GM23338 (cell line): ENCODE measurements at regions not wholly inside any gene's neighbourhood (a gene's known extent, or its start where the extent isn't known, plus 50 kb on each side); places are given as distances from the start of the nearest gene placed in this dataset.

Experiments
- ATAC-seq: fragments of 200-7000 bp; cut with Tn5 transposase; 3 replicates; pipeline ENCODE4 v1.9.1; 2020
- DNase-seq: peaks from one replicate; pipeline ENCODE4 v3.0.0-alpha.2; 2015; ENCODE audit warnings: low spot score
- H2AFZ ChIP-seq: fragments of 200-600 bp; sonication (generic); 2 replicates; pipeline ENCODE4 v1.8.0; 2016; ENCODE audit warnings: antibody characterized with exemption, mild to moderate bottlenecking, moderate library complexity
- H3F3A ChIP-seq: fragments of 200-600 bp; sonication (generic); replicated peaks from 2 replicates; pipeline ENCODE4 v1.8.0; 2017; ENCODE audit warnings: antibody characterized with exemption, mixed run types, low read depth
- H3K27ac ChIP-seq: fragments of 200-600 bp; sonication (generic); 2 replicates; pipeline ENCODE4 v1.6.1; 2016; ENCODE audit warnings: low read depth
- H3K27me3 ChIP-seq: fragments of 200-600 bp; sonication (generic); 2 replicates; pipeline ENCODE4 v1.8.0; 2016; ENCODE audit warnings: mild to moderate bottlenecking, mixed run types, moderate library complexity; ENCODE audit not compliant: insufficient read depth
- H3K36me3 ChIP-seq: fragments of 200-600 bp; sonication (generic); 2 replicates; pipeline ENCODE4 v1.8.0; 2016; ENCODE audit warnings: mild to moderate bottlenecking; ENCODE audit not compliant: insufficient read depth
- H3K4me1 ChIP-seq: fragments of 200-600 bp; sonication (generic); 2 replicates; pipeline ENCODE4 v1.8.0; 2016; ENCODE audit warnings: mild to moderate bottlenecking, moderate library complexity; ENCODE audit not compliant: insufficient read depth
- H3K4me2 ChIP-seq: fragments of 200-600 bp; sonication (generic); 2 replicates; pipeline ENCODE4 v1.7.1; 2017; ENCODE audit warnings: mixed run types
- H3K4me3 ChIP-seq: fragments of 200-600 bp; sonication (generic); 2 replicates; pipeline ENCODE4 v1.6.1; 2016; ENCODE audit warnings: mixed run types
- H3K79me2 ChIP-seq: fragments of 200-600 bp; sonication (generic); replicated peaks from 2 replicates; pipeline ENCODE4 v1.8.0; 2017; ENCODE audit warnings: mild to moderate bottlenecking; ENCODE audit not compliant: insufficient read depth
- H3K9me2 ChIP-seq: fragments of 200-600 bp; sonication (generic); 2 replicates; pipeline ENCODE4 v1.8.0; 2017; ENCODE audit not compliant: insufficient read depth
- H4K20me1 ChIP-seq: fragments of 200-600 bp; sonication (generic); replicated peaks from 2 replicates; pipeline ENCODE4 v1.8.0; 2017; ENCODE audit warnings: mild to moderate bottlenecking; ENCODE audit not compliant: insufficient read depth
- H3K27ac Mint-ChIP-seq: 2 replicates; pipeline ENCODE4 v1.8.0; 2020; ENCODE audit warnings: inconsistent platforms, mild to moderate bottlenecking, moderate library complexity, mixed read lengths
- H3K27me3 Mint-ChIP-seq: 3 replicates; pipeline ENCODE4 v1.8.0; 2022; ENCODE audit warnings: low read depth, mild to moderate bottlenecking, moderate library complexity, mixed read lengths, inconsistent platforms; ENCODE audit not compliant: insufficient read depth, poor library complexity
- H3K36me3 Mint-ChIP-seq: 3 replicates; pipeline ENCODE4 v1.8.0; 2021; ENCODE audit warnings: low read depth, mild to moderate bottlenecking, inconsistent platforms, moderate library complexity, mixed read lengths
- H3K4me1 Mint-ChIP-seq: 3 replicates; pipeline ENCODE4 v1.8.0; 2020; ENCODE audit warnings: mild to moderate bottlenecking, inconsistent platforms, mixed read lengths
- H3K4me3 Mint-ChIP-seq: 3 replicates; pipeline ENCODE4 v1.8.0; 2021; ENCODE audit warnings: moderate library complexity, mild to moderate bottlenecking, inconsistent platforms, mixed read lengths
- H3K9me3 Mint-ChIP-seq: 3 replicates; pipeline ENCODE4 v1.8.0; 2020; ENCODE audit warnings: moderate library complexity, mild to moderate bottlenecking, inconsistent platforms, mixed read lengths
- ETS1 ChIP-seq: IDR thresholded peaks from 2 replicates; pipeline ENCODE4 v1.6.1; 2016; ENCODE audit warnings: antibody characterized with exemption
- EZH2 ChIP-seq: fragments of 200-600 bp; sonication (generic); IDR thresholded peaks from one replicate; pipeline ENCODE4 v1.8.0; 2017; ENCODE audit warnings: antibody characterized with exemption, mild to moderate bottlenecking, low read depth; ENCODE audit not compliant: unreplicated experiment
- NANOG ChIP-seq: IDR thresholded peaks from 2 replicates; pipeline ENCODE4 v1.6.1; 2016; ENCODE audit warnings: antibody characterized with exemption, borderline replicate concordance
- POLR2AphosphoS5 ChIP-seq: IDR thresholded peaks from 2 replicates; pipeline ENCODE4 v1.6.1; 2016; ENCODE audit warnings: antibody characterized with exemption, low read depth
- REST ChIP-seq: IDR thresholded peaks from one replicate; pipeline ENCODE4 v1.6.1; 2018; ENCODE audit warnings: antibody characterized with exemption; ENCODE audit not compliant: unreplicated experiment
- STAT1 ChIP-seq: IDR thresholded peaks from one replicate; pipeline ENCODE4 v1.6.1; 2016; ENCODE audit warnings: antibody characterized with exemption; ENCODE audit not compliant: unreplicated experiment
- ZNF331 ChIP-seq: fragments of 250-450 bp; sonication (Bioruptor Pico); IDR thresholded peaks from 2 replicates; pipeline ENCODE4 v1.5.0; 2020; ENCODE audit warnings: low read depth, mild to moderate bottlenecking, moderate library complexity
- ZNF462 ChIP-seq: fragments of 250-450 bp; sonication (Bioruptor Pico); IDR thresholded peaks from 2 replicates; pipeline ENCODE4 v1.5.0; 2020; ENCODE audit warnings: mild to moderate bottlenecking, moderate library complexity

GRCh38 chr18:9039441-9040071 is 62.9 kb upstream of the NDUFV2 start (continued):
- no peak for TF ChIP-seq REST
- TF ChIP-seq POLR2AphosphoS5, result no peak
- TF ChIP-seq ETS1, result no peak

- Histone ChIP-seq H3K36me3 (no peaks in the 10 kb centered on the region; the same call in 1 of the 2 replicates), H3F3A (no peaks in the 10 kb centered on the region)
- no peak for TF ChIP-seq ZNF331
- TF ChIP-seq ZNF462 (CRISPR knock-in tag), result no peak
- no peak for TF ChIP-seq POLR2AphosphoS5
- no peak for TF ChIP-seq STAT1
- no peak for TF ChIP-seq ETS1
- TF ChIP-seq EZH2, result no peak
- TF ChIP-seq NANOG, result no peak
Observed at GRCh38 chr18:9042766-9043481, 59.6 kb upstream of the NDUFV2 start.

More at GRCh38 chr18:9042766-9043481, 59.6 kb upstream of the NDUFV2 start:
- Mint-ChIP-seq H3K27me3 (peaks cover 2% of the 10 kb centered on the region), H3K9me3 (0 out of 3 replicates have a peak, but pooled peaks cover 4% of the 10 kb centered on the region), H3K36me3 (no peaks in the 10 kb centered on the region), H3K4me1 (peaks cover 9% of the 10 kb centered on the region), H3K4me3 (no peak overlapping the region), H3K27ac (no peak overlapping the region)
- no peaks in the 10 kb centered on the region for H3K9me2 ChIP-seq
- no peak overlapping the region for H3K4me2 ChIP-seq
- H3K79me2 ChIP-seq, result no peaks in the 10 kb centered on the region
- DNase-seq, result no peak
- H3K27me3 ChIP-seq, result no peaks in the 10 kb centered on the region
- no peaks in the 10 kb centered on the region; the same call in 1 of the 2 replicates for H3K4me1 ChIP-seq
- ATAC-seq, result no peak
- H2AFZ ChIP-seq, result peak overlapping the region; percentile 69; the same call in 1 of the 2 replicates
- H3K27ac ChIP-seq, result no peak overlapping the region
- no peak overlapping the region for H3K4me3 ChIP-seq
- no peaks in the 10 kb centered on the region for H4K20me1 ChIP-seq
